Body of pancreas (tissue), 4 donors: ENCODE measurements at regions not wholly inside any gene's neighbourhood (a gene's known extent, or its start where the extent isn't known, plus 50 kb on each side); places are given as distances from the start of the nearest gene placed in this dataset.

Source experiments
- CTCF ChIP-seq, 7 experiments: fragments of 450-650 bp in 4 of 7; fragments of 200-600 bp in 3 of 7; sonication (generic) in 3 of 7; IDR thresholded peaks; one replicate each; pipeline ENCODE4 v1.5.1; 2016 to 2019; ENCODE audit warnings: antibody characterized with exemption in 7 of 7
- POLR2A ChIP-seq, 3 donors: fragments of 450-650 bp; IDR thresholded peaks; one replicate each; pipeline ENCODE4 v1.6.1; 2016; ENCODE audit warnings: antibody characterized with exemption in 3 of 3, mild to moderate bottlenecking in 2 of 3

GRCh38 chr9:28378231-28378630, 805.0 kb upstream of the C9orf72 start:
- TF ChIP-seq CTCF (IDR thresholded peaks at IDR 0.05) (no peak), POLR2A (IDR thresholded peaks at IDR 0.05) (no peak)
